ENCODE measurements at regions not wholly inside any gene's neighbourhood (a gene's known extent, or its start where the extent isn't known, plus 50 kb on each side); places are given as distances from the start of the nearest gene placed in this dataset.

GRCh38 chr5:92994392-92994791 is 586.6 kb downstream of the NR2F1-AS1 start:
- intact Hi-C loops (cut with DNase I), result no loop called here
- DNase-seq (ENCODE audit: missing footprints) (no peak), ATAC-seq (no peak)

DNA sequence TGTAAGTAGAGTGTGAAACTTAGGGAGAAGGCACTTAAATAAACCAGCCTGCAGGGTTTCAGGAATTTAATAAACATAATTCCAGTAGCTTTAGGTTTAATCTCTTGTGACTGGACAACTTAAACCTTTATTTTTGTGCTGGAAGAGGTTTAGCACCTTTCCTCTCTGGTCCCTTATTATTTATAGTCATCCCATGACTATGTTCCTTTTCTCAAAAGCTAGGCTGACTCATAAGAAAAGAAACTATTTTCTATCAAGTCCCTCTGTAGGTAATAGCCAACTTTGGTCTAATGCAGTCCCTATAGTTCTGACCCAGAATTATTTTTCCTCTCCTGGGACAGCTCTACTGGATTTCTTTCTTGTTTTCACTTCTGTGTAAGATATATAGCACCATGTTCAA is 588.9 kb downstream of the NR2F1-AS1 start:
- intact Hi-C loops (cut with DNase I), result no loop called here
- ATAC-seq, result no peak
- no peak for DNase-seq (ENCODE audit: missing footprints)

- intact Hi-C loops (cut with DNase I), result no loop called here
- ATAC-seq (no peak), DNase-seq (ENCODE audit: missing footprints) (no peak)
Observed at GRCh38 chr5:92991581-92992067, 589.4 kb downstream of the NR2F1-AS1 start.

GRCh38 chr5:92990771-92991170 is 590.2 kb downstream of the NR2F1-AS1 start:
- DNase-seq (ENCODE audit: missing footprints), result no peak
- ATAC-seq, result no peak
- intact Hi-C loops (cut with DNase I), result no loop called here

DNA sequence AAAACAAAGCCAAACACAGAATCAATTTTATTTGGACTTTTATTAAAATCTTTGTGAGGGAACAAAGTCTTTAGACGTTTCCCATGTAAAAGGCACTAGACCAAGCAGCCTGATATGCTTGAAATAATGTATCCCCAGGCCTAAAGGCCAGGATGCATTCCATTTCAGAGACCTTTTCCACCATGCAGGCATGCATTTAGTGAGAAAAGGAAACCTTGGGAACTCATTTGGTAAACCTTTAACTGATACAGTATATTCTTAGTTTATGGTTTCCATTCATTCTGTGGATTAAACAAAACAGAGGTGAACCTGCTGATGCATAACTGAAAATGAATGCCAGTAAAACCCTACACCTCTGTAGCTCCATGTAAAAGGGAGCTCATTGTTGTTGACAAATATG is 600.0 kb downstream of the NR2F1-AS1 start:
- no peak for ATAC-seq
- intact Hi-C loops (cut with DNase I), result no loop called here
- DNase-seq (ENCODE audit: missing footprints), result no peak

DNA sequence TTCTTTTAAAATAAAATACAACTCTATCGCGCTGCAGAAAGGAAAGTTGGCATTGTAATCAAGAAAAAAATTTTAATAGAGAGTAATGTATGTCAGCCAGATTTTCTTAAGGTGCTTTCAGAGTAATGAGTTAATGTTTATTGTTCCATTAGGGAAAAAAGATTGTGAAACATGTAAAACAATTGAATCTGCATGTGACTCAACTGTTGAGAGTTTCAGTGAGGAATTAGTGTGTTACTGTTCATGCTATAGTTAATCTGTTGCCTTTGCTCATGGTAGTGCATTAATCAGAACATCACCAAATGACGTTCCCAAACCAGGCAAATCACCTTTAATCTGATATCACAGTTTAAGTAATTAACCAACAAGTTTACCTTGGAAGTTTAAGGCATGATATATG is 600.5 kb downstream of the NR2F1-AS1 start:
- no peak for DNase-seq (ENCODE audit: missing footprints)
- intact Hi-C loops (cut with DNase I), result no loop called here
- no peak for ATAC-seq

- ATAC-seq (no peak), DNase-seq (ENCODE audit: missing footprints) (no peak)
- intact Hi-C loops (cut with DNase I), result no loop called here
Observed at GRCh38 chr5:92979716-92980115, 601.3 kb downstream of the NR2F1-AS1 start.

DNA sequence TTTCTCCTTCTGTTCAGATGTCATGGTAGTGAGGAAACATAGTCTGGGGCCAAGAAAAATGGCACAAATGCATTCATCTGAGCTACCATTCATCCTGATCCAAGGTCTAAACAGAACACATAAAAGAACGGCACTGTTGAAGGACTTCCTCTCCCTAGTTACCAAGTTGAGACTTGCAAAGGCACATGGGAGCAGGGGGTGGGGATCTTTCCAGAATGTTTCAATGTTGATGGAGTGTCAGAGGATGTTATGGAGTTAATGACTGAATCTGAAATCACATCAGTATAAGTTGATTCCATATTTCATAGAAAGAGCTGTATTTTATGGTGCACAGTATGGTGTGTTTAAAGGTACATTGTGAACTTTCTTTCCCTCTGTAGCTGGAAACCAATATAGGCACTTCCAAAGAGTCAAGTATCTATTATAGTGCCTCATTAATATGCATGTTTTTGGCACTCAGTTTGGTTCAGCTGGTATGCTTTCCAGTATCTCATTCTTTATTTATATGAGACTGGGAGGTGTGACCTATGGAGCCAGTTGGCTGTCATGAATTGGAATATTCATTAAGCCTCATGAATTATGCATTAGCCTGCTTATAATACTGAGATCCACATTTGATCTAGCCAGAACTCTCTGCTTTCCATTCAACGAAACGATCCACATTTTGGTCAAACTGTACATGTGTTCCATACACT is 603.0 kb downstream of the NR2F1-AS1 start:
- ATAC-seq (no peak), DNase-seq (ENCODE audit: missing footprints) (no peak)
- intact Hi-C loops (cut with DNase I), result no loop called here

DNA sequence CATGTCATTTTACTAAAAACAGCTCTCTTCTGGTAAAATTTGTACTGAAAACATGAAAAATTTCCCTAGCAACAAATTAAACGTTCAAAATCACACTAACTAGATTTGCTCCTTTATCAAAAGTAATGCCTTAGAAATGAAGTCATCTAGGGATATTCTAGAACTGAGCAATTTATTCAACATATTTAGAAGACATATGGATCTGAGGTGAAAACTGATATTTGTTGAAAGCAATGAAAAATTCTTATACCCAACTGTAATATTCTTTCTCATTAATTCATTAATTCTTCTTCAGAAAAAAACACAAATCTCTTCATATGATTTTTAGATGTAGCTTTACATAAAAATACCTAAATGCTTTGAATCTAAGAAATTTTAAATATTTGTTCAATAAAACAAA is 604.9 kb downstream of the NR2F1-AS1 start:
- DNase-seq (ENCODE audit: missing footprints), result no peak
- intact Hi-C loops (cut with DNase I), result no loop called here
- no peak for ATAC-seq

- ATAC-seq, result no peak
- intact Hi-C loops (cut with DNase I), result no loop called here
- no peak for DNase-seq (ENCODE audit: missing footprints)
Observed at GRCh38 chr5:92969781-92970237, 611.2 kb downstream of the NR2F1-AS1 start.

DNA sequence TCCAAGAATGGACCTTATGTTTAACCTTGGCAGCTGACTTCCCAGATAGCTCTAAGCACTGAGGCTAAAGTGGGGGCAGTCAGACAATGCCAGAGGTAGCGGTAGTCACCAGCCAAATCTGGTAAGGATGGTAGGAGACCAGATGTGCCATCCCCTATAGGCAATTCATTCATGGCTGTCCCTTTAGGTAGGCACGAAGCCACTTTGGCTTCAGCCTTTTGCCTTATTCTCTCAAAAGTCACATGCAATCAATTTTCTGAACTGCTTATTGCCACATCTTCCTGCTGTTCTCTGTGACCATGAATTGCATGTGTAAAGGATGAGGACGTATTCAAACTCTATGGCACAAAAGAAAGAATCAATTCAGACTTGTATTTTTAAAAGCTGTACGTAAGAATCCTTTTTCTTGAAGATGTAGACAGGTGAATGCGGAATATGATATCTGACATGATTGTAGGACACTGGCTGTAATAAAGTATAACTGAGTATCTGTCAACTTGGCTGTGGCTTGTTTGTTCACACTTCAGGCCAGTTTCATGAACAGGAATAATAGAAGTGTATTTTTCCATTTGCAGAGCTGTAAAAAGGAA is 611.7 kb downstream of the NR2F1-AS1 start:
- ATAC-seq, result no peak
- intact Hi-C loops (cut with DNase I), result no loop called here
- DNase-seq (ENCODE audit: missing footprints), result no peak

- DNase-seq (ENCODE audit: missing footprints) (no peak), ATAC-seq (no peak)
- intact Hi-C loops (cut with DNase I), result no loop called here
Observed at GRCh38 chr5:92963800-92964199, 617.2 kb downstream of the NR2F1-AS1 start.

- no peak for DNase-seq (ENCODE audit: missing footprints)
- intact Hi-C loops (cut with DNase I), result no loop called here
- no peak for ATAC-seq
Observed at GRCh38 chr5:92962752-92963151, 618.3 kb downstream of the NR2F1-AS1 start.

- no peak for DNase-seq (ENCODE audit: missing footprints)
- intact Hi-C loops (cut with DNase I), result no loop called here
- no peak for ATAC-seq
Observed at GRCh38 chr5:92956886-92957285, 624.1 kb downstream of the NR2F1-AS1 start.

DNA sequence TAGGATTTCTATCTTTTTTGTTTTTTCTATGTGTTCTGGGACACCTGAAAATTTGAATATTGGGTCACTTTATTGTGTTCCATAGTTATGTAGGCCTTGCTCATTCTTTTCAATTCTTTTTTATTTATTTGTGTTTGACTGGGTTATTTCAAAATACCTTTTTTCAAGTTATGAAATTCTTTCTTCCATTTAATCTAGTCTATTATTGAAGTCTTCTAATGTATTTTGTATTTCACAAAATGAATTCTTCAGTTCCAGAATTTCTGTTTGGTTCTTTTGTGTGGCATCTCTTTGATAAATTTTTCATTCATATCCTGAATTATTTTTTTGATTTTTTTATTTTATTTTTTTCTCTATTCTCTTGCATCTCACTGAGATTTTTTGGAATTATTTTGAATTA is 628.8 kb downstream of the NR2F1-AS1 start:
- ATAC-seq (no peak), DNase-seq (ENCODE audit: missing footprints) (no peak)
- intact Hi-C loops (cut with DNase I), result no loop called here

DNA sequence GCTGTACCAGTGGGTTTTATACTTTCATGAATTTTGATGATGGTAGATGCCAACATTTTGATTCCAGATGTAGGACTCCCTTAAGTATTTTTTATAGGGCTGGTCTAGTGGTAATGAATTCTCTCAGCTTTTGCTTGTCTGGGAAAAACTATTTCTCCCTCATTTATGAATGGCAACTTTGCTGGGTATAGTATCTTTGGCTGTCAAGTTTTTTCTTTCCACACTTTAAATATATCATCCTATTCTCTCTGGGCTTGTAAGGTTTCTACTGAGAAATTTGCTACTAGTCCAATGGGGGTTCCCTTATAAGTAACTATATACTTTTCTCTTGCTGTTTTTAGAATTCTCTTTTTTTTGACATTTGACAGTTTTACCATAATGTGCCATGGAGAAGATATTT is 629.3 kb downstream of the NR2F1-AS1 start:
- DNase-seq (ENCODE audit: missing footprints) (no peak), ATAC-seq (no peak)
- intact Hi-C loops (cut with DNase I), result no loop called here

- intact Hi-C loops (cut with DNase I), result no loop called here
- DNase-seq (ENCODE audit: missing footprints), result no peak
- no peak for ATAC-seq
Observed at GRCh38 chr5:92946546-92946945, 634.5 kb downstream of the NR2F1-AS1 start.

- ATAC-seq (no peak), DNase-seq (ENCODE audit: missing footprints) (no peak)
- intact Hi-C loops (cut with DNase I), result no loop called here
Observed at GRCh38 chr5:92945605-92946097, 635.4 kb downstream of the NR2F1-AS1 start.

- no peak for DNase-seq (ENCODE audit: missing footprints)
- intact Hi-C loops (cut with DNase I), result no loop called here
- no peak for ATAC-seq
Observed at GRCh38 chr5:92944903-92945604, 636.0 kb downstream of the NR2F1-AS1 start.

DNA sequence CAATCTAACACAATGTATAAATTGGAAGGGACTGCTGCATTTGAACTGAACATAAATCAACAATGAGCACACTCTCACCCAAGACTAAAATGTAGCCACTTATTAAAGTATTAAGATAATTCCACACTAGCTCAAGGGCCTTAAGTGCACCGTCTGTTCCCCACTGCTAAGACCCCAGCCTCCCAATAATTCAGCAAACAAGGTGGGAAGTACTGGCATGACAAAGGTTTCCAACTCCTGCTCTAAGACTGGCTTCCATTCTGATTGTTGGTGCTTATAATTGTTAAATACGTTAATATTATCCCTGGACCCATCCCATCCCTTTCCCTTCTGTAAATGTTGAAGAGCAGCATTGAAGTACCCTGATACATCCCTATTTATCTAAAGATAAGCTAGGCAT is 636.7 kb downstream of the NR2F1-AS1 start:
- ATAC-seq (no peak), DNase-seq (ENCODE audit: missing footprints) (no peak)
- intact Hi-C loops (cut with DNase I), result no loop called here

Measured in Right ventricle myocardium inferior (tissue), 1 donor.